GM12878 (cell line): ENCODE measurements at regions not wholly inside any gene's neighbourhood (a gene's known extent, or its start where the extent isn't known, plus 50 kb on each side); places are given as distances from the start of the nearest gene placed in this dataset.

Experiments
- BHLHE40 ChIP-seq, 2 experiments: fragments of 450-650 bp in 1 of 2; IDR thresholded peaks; 2 replicates each; pipeline ENCODE4 v1.6.1; 2011 to 2017; ENCODE audit warnings: low read depth in 2 of 2, borderline replicate concordance in 1 of 2, improper control_type of control experiment in 1 of 2, low read length in 1 of 2, mild to moderate bottlenecking in 1 of 2
- CHD2 ChIP-seq: IDR thresholded peaks from 2 replicates; pipeline ENCODE4 v1.6.1; 2011; ENCODE audit warnings: low read depth, low read length, improper control_type of control experiment, borderline replicate concordance
- MYC ChIP-seq: IDR thresholded peaks from 2 replicates; pipeline ENCODE4 v1.6.1; 2011; ENCODE audit warnings: mild to moderate bottlenecking, low read length, moderate library complexity, inconsistent platforms; ENCODE audit not compliant: insufficient read depth, insufficient replicate concordance, insufficient read length, severe bottlenecking
- SMC3 ChIP-seq: IDR thresholded peaks from 2 replicates; pipeline ENCODE4 v1.6.1; 2011; ENCODE audit warnings: low read length, improper control_type of control experiment, borderline replicate concordance
- TF ChIP-seq, protein P1 (sequence below): IDR thresholded peaks from 2 replicates; pipeline ENCODE4 v1.6.1; 2011; ENCODE audit warnings: mild to moderate bottlenecking, low read depth, low read length, moderate library complexity; ENCODE audit not compliant: insufficient replicate concordance
- TF ChIP-seq, protein P2 (sequence below), 3 experiments: IDR thresholded peaks in 2 of 3; conservative IDR thresholded peaks in 1 of 3; 2 replicates each; pipeline ENCODE4 v1.5.1; 2011; ENCODE audit warnings: low read depth in 3 of 3, low read length in 3 of 3, mild to moderate bottlenecking in 3 of 3, control low read depth in 2 of 3, moderate library complexity in 2 of 3, inconsistent platforms in 1 of 3, mixed read lengths in 1 of 3; ENCODE audit not compliant: control insufficient read depth in 2 of 3, insufficient read depth in 1 of 3; ENCODE audit errors: extremely low read depth in 1 of 3
- TF ChIP-seq, protein P3 (sequence below): fragments of 450-650 bp; formaldehyde crosslinking; IDR thresholded peaks from 2 replicates; pipeline ENCODE4 v1.5.0; 2022; ENCODE audit warnings: mild to moderate bottlenecking, missing genetic modification characterization

DNA sequence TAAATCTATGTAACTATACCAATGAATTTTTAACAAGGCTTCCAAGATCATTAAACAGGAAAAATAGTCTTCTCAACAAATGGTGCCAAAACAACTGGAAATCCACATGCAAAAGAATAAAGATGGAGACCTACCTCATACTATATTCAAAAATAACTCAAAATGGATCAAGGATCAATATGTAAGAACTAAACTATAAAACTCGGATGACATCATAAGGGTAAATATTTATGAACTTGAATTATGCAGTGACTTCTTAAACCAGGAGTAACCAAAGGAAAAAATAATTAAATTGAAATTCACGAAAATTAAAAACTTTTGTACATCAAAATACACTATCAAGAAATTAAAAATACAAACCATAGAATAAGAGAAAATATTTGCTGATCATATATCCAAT, 728.7 kb upstream of the GHITM start:
- TF ChIP-seq SMC3, result no peak
- TF ChIP-seq, protein P1, sequence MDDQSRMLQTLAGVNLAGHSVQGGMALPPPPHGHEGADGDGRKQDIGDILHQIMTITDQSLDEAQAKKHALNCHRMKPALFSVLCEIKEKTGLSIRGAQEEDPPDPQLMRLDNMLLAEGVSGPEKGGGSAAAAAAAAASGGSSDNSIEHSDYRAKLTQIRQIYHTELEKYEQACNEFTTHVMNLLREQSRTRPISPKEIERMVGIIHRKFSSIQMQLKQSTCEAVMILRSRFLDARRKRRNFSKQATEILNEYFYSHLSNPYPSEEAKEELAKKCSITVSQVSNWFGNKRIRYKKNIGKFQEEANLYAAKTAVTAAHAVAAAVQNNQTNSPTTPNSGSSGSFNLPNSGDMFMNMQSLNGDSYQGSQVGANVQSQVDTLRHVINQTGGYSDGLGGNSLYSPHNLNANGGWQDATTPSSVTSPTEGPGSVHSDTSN, result no peak
- TF ChIP-seq, protein P2, sequence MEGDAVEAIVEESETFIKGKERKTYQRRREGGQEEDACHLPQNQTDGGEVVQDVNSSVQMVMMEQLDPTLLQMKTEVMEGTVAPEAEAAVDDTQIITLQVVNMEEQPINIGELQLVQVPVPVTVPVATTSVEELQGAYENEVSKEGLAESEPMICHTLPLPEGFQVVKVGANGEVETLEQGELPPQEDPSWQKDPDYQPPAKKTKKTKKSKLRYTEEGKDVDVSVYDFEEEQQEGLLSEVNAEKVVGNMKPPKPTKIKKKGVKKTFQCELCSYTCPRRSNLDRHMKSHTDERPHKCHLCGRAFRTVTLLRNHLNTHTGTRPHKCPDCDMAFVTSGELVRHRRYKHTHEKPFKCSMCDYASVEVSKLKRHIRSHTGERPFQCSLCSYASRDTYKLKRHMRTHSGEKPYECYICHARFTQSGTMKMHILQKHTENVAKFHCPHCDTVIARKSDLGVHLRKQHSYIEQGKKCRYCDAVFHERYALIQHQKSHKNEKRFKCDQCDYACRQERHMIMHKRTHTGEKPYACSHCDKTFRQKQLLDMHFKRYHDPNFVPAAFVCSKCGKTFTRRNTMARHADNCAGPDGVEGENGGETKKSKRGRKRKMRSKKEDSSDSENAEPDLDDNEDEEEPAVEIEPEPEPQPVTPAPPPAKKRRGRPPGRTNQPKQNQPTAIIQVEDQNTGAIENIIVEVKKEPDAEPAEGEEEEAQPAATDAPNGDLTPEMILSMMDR (IDR thresholded peaks at IDR 0.05 in 2 of 3, conservative IDR thresholded peaks at IDR 0.05 in 1 of 3; ENCODE audit: control insufficient read depth in 2 of 3, extremely low read depth in 1 of 3, insufficient read depth in 1 of 3, low read depth in 3 of 3, low read length in 3 of 3), result no peak
- TF ChIP-seq MYC, result no peak
- no peak for TF ChIP-seq BHLHE40 (IDR thresholded peaks at IDR 0.05; ENCODE audit: borderline replicate concordance in 1 of 2, low read depth in 2 of 2, low read length in 1 of 2)
- TF ChIP-seq, protein P3, sequence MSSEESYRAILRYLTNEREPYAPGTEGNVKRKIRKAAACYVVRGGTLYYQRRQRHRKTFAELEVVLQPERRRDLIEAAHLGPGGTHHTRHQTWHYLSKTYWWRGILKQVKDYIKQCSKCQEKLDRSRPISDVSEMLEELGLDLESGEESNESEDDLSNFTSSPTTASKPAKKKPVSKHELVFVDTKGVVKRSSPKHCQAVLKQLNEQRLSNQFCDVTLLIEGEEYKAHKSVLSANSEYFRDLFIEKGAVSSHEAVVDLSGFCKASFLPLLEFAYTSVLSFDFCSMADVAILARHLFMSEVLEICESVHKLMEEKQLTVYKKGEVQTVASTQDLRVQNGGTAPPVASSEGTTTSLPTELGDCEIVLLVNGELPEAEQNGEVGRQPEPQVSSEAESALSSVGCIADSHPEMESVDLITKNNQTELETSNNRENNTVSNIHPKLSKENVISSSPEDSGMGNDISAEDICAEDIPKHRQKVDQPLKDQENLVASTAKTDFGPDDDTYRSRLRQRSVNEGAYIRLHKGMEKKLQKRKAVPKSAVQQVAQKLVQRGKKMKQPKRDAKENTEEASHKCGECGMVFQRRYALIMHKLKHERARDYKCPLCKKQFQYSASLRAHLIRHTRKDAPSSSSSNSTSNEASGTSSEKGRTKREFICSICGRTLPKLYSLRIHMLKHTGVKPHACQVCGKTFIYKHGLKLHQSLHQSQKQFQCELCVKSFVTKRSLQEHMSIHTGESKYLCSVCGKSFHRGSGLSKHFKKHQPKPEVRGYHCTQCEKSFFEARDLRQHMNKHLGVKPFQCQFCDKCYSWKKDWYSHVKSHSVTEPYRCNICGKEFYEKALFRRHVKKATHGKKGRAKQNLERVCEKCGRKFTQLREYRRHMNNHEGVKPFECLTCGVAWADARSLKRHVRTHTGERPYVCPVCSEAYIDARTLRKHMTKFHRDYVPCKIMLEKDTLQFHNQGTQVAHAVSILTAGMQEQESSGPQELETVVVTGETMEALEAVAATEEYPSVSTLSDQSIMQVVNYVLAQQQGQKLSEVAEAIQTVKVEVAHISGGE, result no peak
- TF ChIP-seq CHD2, result no peak
